ENCODE measurements at regions not wholly inside any gene's neighbourhood (a gene's known extent, or its start where the extent isn't known, plus 50 kb on each side); places are given as distances from the start of the nearest gene placed in this dataset.

DNA sequence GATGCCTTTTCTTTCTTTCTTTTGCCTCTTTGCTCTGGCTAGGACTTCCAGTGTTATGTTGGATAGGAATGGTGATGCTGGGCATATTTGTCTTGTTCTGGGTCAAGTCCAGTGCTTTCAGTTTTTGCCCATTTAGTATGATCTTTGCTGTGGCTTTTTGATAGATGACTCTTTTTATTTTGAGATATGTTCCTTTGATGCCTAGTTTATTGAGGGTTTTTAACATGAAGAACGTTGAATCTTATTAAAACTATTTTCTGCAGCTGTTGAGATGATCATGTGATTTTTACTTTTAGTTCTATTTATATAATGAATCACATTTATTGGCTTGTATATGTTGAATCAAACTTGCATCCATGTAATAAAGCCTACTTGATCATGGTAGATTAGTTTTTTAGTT is 363.8 kb upstream of the RASGRP1 start:
- no peak for DNase-seq (ENCODE audit: extremely low read depth, low read depth)
- H3K4me3 ChIP-seq (replicated peaks; ENCODE audit: low read depth, low read length), result no peak overlapping the region
- TF ChIP-seq, protein P1, sequence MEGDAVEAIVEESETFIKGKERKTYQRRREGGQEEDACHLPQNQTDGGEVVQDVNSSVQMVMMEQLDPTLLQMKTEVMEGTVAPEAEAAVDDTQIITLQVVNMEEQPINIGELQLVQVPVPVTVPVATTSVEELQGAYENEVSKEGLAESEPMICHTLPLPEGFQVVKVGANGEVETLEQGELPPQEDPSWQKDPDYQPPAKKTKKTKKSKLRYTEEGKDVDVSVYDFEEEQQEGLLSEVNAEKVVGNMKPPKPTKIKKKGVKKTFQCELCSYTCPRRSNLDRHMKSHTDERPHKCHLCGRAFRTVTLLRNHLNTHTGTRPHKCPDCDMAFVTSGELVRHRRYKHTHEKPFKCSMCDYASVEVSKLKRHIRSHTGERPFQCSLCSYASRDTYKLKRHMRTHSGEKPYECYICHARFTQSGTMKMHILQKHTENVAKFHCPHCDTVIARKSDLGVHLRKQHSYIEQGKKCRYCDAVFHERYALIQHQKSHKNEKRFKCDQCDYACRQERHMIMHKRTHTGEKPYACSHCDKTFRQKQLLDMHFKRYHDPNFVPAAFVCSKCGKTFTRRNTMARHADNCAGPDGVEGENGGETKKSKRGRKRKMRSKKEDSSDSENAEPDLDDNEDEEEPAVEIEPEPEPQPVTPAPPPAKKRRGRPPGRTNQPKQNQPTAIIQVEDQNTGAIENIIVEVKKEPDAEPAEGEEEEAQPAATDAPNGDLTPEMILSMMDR (IDR thresholded peaks at IDR 0.05; ENCODE audit: low read depth, low read length, missing control alignments), result no peak

DNA sequence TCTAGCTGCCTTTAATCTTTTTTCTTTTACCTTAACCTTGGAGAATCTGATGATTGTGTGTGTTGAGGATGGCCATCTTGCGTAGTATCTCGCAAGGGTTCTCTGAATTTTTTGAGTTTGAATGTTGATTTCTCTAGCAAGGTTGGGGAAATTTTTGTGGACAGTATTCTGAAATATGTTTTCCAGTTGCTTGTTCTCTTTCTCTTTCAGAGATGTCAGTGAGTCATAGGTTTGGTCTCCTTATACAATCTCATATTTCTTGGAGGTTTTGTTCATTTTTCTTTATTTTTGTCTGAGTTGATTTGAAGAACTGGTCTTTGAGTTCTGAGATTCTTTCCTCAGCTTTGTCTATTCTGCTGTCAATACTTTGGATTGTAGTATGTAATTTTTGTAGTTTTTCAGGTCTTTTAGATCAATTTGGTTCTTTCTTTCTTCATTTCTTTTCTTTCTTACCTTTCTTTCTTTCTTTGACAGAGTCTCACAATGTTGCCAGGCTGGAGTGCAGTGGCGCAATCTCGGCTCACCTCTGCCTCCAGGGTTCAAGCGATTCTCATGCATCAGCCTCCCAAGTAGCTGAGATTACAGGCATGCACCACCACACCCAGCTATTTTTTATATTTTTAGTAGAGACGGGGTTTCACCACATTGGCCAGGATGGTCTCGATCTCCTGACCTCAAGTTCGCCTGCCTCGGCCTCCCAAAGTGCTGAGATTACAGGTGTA is 366.4 kb upstream of the RASGRP1 start:
- DNase-seq (ENCODE audit: extremely low read depth, low read depth), result no peak
- TF ChIP-seq, protein P1 (IDR thresholded peaks at IDR 0.05; ENCODE audit: low read depth, low read length, missing control alignments), result no peak
- no peak overlapping the region for H3K4me3 ChIP-seq (replicated peaks; ENCODE audit: low read depth, low read length)

GRCh38 chr15:38941399-38941953 is 376.9 kb upstream of the RASGRP1 start:
- TF ChIP-seq, protein P1 (IDR thresholded peaks at IDR 0.05; ENCODE audit: low read depth, low read length, missing control alignments), result no peak
- H3K4me3 ChIP-seq (replicated peaks; ENCODE audit: low read depth, low read length), result no peak overlapping the region
- DNase-seq (ENCODE audit: extremely low read depth, low read depth), result no peak

DNA sequence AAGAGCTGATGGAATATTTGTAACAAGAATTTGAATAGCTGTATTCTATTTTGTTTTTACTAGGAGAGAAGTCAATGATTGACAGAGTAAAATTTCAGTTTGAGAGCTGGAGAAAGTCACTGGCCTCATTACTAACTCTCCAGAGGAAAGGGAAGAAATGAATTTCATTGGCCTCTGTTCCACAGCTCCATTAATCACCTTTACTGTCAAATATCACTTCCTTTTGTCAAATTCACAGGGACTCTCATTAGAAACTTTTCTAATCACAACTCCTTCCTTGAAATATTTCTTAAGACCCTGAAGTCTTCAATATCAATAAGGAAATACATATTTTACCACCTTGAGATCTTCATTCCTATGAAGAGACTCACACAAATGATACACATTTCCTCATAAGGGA is 379.9 kb upstream of the RASGRP1 start:
- no peak for DNase-seq (ENCODE audit: extremely low read depth, low read depth)
- TF ChIP-seq, protein P1 (IDR thresholded peaks at IDR 0.05; ENCODE audit: low read depth, low read length, missing control alignments), result no peak
- no peak overlapping the region for H3K4me3 ChIP-seq (replicated peaks; ENCODE audit: low read depth, low read length)

DNA sequence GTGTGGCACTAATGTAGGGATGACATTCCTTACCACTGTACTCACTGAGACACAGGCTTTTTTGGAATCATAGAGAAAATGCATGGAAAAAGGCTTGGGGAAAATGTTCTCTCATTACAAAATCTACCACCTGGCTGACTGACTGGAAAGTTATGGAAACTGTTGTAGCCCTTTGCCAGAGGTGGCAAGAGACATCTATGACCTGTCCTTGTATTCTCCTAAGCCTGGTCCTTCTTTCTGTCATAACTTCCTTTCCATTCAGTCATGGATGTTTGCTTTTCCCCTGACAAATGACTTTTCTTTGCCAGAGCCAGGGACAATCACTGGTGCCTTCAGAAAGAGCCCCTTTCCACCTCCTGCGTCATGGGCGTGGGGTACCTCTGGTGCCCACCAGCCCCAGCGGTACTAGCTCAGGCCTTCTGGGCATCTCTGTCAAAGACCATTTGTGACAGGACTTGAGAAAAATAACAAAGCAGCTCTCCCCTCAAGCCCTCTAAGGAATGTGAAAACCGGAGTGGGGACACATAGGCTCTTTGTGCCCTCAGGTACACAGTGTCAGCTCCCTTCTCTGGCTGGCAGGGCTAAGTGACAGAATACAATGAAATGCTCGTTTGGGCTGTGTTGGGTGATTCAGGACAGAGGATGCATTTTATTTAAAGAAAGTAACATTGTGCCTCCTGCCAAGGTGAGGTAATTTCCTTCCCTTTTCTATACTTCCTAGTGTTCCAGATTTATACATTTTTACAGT is 381.1 kb upstream of the RASGRP1 start:
- TF ChIP-seq, protein P1 (IDR thresholded peaks at IDR 0.05; ENCODE audit: low read depth, low read length, missing control alignments), result no peak
- H3K4me3 ChIP-seq (replicated peaks; ENCODE audit: low read depth, low read length), result no peak overlapping the region
- DNase-seq (ENCODE audit: extremely low read depth, low read depth), result no peak

GRCh38 chr15:38954090-38954489 is 389.5 kb upstream of the RASGRP1 start:
- DNase-seq (ENCODE audit: extremely low read depth, low read depth), result no peak
- TF ChIP-seq, protein P1 (IDR thresholded peaks at IDR 0.05; ENCODE audit: low read depth, low read length, missing control alignments), result no peak
- no peak overlapping the region for H3K4me3 ChIP-seq (replicated peaks; ENCODE audit: low read depth, low read length)

All from HFF-Myc (cell line).